GM18520 (cell line): ENCODE measurements at regions not wholly inside any gene's neighbourhood (a gene's known extent, or its start where the extent isn't known, plus 50 kb on each side); places are given as distances from the start of the nearest gene placed in this dataset.
"Not testable (repeated sequence)": the region's sequence is repeated elsewhere in the genome, so short reads cannot be mapped to it uniquely, and the experiment has no call there.

Source experiments
- ATAC-seq: cut with Tn5 transposase; IDR thresholded peaks from one replicate; pipeline ENCODE4 v1.9.1; 2021; ENCODE audit not compliant: unreplicated experiment

- no peak for ATAC-seq
Observed at GRCh38 chr6:23611776-23612381, 514.1 kb upstream of the NRSN1 start.

- ATAC-seq, result no peak
Observed at GRCh38 chr6:23618366-23618765, 507.6 kb upstream of the NRSN1 start.

GRCh38 chr6:23620911-23621401 is 505.1 kb upstream of the NRSN1 start:
- no peak for ATAC-seq

GRCh38 chr6:23630726-23631635 is 495.0 kb upstream of the NRSN1 start:
- no peak for ATAC-seq

- ATAC-seq, result no peak
Observed at GRCh38 chr6:23633996-23634395, 492.0 kb upstream of the NRSN1 start.

GRCh38 chr6:23635150-23635549 is 490.9 kb upstream of the NRSN1 start:
- ATAC-seq, result no peak

- ATAC-seq, result no peak
Observed at GRCh38 chr6:23637296-23637695, 488.7 kb upstream of the NRSN1 start.

GRCh38 chr6:23642849-23643248 is 483.2 kb upstream of the NRSN1 start:
- no peak for ATAC-seq

- no peak for ATAC-seq
Observed at GRCh38 chr6:23647045-23647444, 479.0 kb upstream of the NRSN1 start.

GRCh38 chr6:23650676-23651075 is 475.3 kb upstream of the NRSN1 start:
- no peak for ATAC-seq

- ATAC-seq, result no peak
Observed at GRCh38 chr6:23654745-23655144, 471.3 kb upstream of the NRSN1 start.

- no peak for ATAC-seq
Observed at GRCh38 chr6:23655525-23655924, 470.5 kb upstream of the NRSN1 start.

- no peak for ATAC-seq
Observed at GRCh38 chr6:23656255-23657194, 469.5 kb upstream of the NRSN1 start.

GRCh38 chr6:23659125-23659524 is 466.9 kb upstream of the NRSN1 start:
- ATAC-seq, result no peak

GRCh38 chr6:23661549-23661948 is 464.5 kb upstream of the NRSN1 start:
- no peak for ATAC-seq

GRCh38 chr6:23663096-23663495 is 462.9 kb upstream of the NRSN1 start:
- no peak for ATAC-seq

GRCh38 chr6:23663652-23664051 is 462.4 kb upstream of the NRSN1 start:
- ATAC-seq, result no peak

- not testable (repeated sequence) for ATAC-seq
Observed at GRCh38 chr6:23665911-23666310, 460.1 kb upstream of the NRSN1 start.

GRCh38 chr6:23672737-23673136 is 453.3 kb upstream of the NRSN1 start:
- ATAC-seq, result no peak

- no peak for ATAC-seq
Observed at GRCh38 chr6:23678626-23679025, 447.4 kb upstream of the NRSN1 start.

GRCh38 chr6:23681743-23682142 is 444.3 kb upstream of the NRSN1 start:
- no peak for ATAC-seq
